DND-41 (cell line): ENCODE measurements at regions not wholly inside any gene's neighbourhood (a gene's known extent, or its start where the extent isn't known, plus 50 kb on each side); places are given as distances from the start of the nearest gene placed in this dataset.

Experiments
- EZH2 ChIP-seq: IDR thresholded peaks from 3 replicates; pipeline ENCODE4 v1.6.1; 2012; ENCODE audit warnings: borderline replicate concordance, low read depth, mild to moderate bottlenecking, moderate library complexity, low read length, inconsistent platforms; ENCODE audit not compliant: severe bottlenecking
- TF ChIP-seq, protein P1 (sequence below): IDR thresholded peaks from 2 replicates; pipeline ENCODE4 v1.5.1; 2012; ENCODE audit warnings: borderline replicate concordance, low read length, moderate library complexity, mild to moderate bottlenecking; ENCODE audit not compliant: poor library complexity, severe bottlenecking; ENCODE audit errors: extremely low read depth

DNA sequence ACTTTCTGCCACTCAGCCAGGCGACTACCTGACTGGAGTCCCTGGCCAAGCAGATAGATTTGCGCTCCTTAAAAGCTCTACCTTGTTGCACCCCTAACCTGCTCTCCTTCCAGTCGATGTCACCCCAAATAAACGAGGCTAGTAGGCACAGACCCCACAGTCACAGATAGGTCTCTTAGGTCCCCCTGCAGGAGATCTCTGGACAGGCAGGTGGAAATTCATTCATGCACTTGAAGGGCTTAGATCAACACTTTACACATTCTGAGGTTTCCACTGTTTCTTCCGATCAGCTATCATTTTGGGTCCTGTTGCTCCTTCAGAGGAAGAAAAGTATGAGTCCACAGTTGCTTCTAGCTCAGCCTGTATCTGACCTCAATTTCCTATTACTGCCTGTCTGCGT, 272.6 kb upstream of the FMN2 start:
- TF ChIP-seq, protein P1, sequence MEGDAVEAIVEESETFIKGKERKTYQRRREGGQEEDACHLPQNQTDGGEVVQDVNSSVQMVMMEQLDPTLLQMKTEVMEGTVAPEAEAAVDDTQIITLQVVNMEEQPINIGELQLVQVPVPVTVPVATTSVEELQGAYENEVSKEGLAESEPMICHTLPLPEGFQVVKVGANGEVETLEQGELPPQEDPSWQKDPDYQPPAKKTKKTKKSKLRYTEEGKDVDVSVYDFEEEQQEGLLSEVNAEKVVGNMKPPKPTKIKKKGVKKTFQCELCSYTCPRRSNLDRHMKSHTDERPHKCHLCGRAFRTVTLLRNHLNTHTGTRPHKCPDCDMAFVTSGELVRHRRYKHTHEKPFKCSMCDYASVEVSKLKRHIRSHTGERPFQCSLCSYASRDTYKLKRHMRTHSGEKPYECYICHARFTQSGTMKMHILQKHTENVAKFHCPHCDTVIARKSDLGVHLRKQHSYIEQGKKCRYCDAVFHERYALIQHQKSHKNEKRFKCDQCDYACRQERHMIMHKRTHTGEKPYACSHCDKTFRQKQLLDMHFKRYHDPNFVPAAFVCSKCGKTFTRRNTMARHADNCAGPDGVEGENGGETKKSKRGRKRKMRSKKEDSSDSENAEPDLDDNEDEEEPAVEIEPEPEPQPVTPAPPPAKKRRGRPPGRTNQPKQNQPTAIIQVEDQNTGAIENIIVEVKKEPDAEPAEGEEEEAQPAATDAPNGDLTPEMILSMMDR = peak; percentile 38
- no peak for TF ChIP-seq EZH2
